SK-N-SH treated with all-trans-retinoic acid at 6 μM for 48 hours (cell line): ENCODE measurements at regions not wholly inside any gene's neighbourhood (a gene's known extent, or its start where the extent isn't known, plus 50 kb on each side); places are given as distances from the start of the nearest gene placed in this dataset.

ENCODE experiments used
- CREB5 ChIP-seq: fragments of 250-450 bp; sonication (Bioruptor Pico); IDR thresholded peaks from 2 replicates; pipeline ENCODE4 v1.5.1; 2020; ENCODE audit warnings: low read depth, mild to moderate bottlenecking, moderate library complexity
- ESRRG ChIP-seq: fragments of 250-450 bp; sonication (Bioruptor Pico); IDR thresholded peaks from 2 replicates; pipeline ENCODE4 v1.6.1; 2021; ENCODE audit warnings: mild to moderate bottlenecking
- GLIS3 ChIP-seq: fragments of 250-450 bp; sonication (Bioruptor Pico); IDR thresholded peaks from 2 replicates; pipeline ENCODE4 v1.5.0; 2020; ENCODE audit warnings: mild to moderate bottlenecking, moderate library complexity
- RARB ChIP-seq: fragments of 250-450 bp; sonication (Bioruptor Pico); IDR thresholded peaks from 2 replicates; pipeline ENCODE4 v1.8.0; 2021; ENCODE audit warnings: mild to moderate bottlenecking, moderate library complexity
- SNAI2 ChIP-seq: fragments of 250-450 bp; sonication (Bioruptor Pico); IDR thresholded peaks from 2 replicates; pipeline ENCODE4 v1.5.0; 2020; ENCODE audit warnings: mild to moderate bottlenecking, moderate library complexity
- TCF4 ChIP-seq: fragments of 250-450 bp; sonication (Bioruptor Pico); IDR thresholded peaks from 2 replicates; pipeline ENCODE4 v1.8.0; 2021; ENCODE audit warnings: mild to moderate bottlenecking, moderate library complexity, borderline replicate concordance
- TSHZ2 ChIP-seq: fragments of 250-450 bp; sonication (Bioruptor Pico); IDR thresholded peaks from 2 replicates; pipeline ENCODE4 v1.5.0; 2020; ENCODE audit warnings: mild to moderate bottlenecking, moderate library complexity
- ZC3H10 ChIP-seq: fragments of 250-450 bp; sonication (Bioruptor Pico); IDR thresholded peaks from 2 replicates; pipeline ENCODE4 v1.5.1; 2021; ENCODE audit warnings: mild to moderate bottlenecking, moderate library complexity
- ZFP3 ChIP-seq: fragments of 250-450 bp; sonication (Bioruptor Pico); IDR thresholded peaks from 2 replicates; pipeline ENCODE4 v1.5.0; 2020; ENCODE audit warnings: mild to moderate bottlenecking, moderate library complexity
- ZFP30 ChIP-seq: fragments of 450-650 bp; formaldehyde crosslinking; IDR thresholded peaks from 2 replicates; pipeline ENCODE4 v1.5.0; 2022; ENCODE audit warnings: mild to moderate bottlenecking, moderate library complexity
- ZNF70 ChIP-seq: fragments of 450-650 bp; formaldehyde crosslinking; IDR thresholded peaks from 2 replicates; pipeline ENCODE4 v1.5.0; 2020; ENCODE audit warnings: mild to moderate bottlenecking, moderate library complexity
- TF ChIP-seq, protein P1 (sequence below): fragments of 250-450 bp; sonication (Bioruptor Pico); IDR thresholded peaks from 2 replicates; pipeline ENCODE4 v1.5.1; 2021; ENCODE audit warnings: mild to moderate bottlenecking, moderate library complexity

DNA sequence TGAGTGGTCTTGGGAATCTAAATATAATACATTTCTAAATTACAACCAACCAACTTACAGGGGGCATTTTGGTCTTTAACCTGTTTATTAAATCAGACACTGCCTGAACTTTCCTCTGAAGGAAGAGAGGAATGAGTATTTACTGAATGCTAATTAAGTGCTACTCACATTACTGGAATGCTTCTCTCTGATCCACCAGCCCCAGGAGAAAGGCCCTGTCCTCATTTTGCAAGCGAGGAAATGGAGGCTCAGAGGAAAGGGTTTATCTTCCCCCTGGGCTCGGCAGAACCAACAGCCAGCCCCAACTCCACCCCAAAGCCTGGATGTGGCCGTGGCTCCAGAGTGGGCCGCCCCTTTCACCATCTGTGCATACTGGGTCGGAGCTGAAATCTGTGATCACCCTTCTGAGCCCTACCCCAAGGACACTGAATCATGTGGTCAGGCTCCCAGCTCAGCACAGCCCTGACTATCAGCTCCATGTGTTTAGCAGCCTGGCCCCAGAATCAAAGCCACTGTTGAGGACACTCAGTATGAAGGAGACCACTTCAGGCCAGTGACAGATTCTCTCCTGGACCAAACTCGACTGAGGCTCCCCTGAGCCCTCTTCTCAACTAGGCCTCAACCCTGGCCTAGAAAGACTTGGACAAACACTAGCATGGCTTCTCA is 56.7 kb upstream of the ENPP6 start:
- no peak for TF ChIP-seq ESRRG
- no peak for TF ChIP-seq RARB
- TF ChIP-seq GLIS3 (CRISPR knock-in tag): no peak
- no peak for TF ChIP-seq TCF4 (CRISPR knock-in tag)
- no peak for TF ChIP-seq ZNF70 (CRISPR knock-in tag)
- TF ChIP-seq, protein P1, sequence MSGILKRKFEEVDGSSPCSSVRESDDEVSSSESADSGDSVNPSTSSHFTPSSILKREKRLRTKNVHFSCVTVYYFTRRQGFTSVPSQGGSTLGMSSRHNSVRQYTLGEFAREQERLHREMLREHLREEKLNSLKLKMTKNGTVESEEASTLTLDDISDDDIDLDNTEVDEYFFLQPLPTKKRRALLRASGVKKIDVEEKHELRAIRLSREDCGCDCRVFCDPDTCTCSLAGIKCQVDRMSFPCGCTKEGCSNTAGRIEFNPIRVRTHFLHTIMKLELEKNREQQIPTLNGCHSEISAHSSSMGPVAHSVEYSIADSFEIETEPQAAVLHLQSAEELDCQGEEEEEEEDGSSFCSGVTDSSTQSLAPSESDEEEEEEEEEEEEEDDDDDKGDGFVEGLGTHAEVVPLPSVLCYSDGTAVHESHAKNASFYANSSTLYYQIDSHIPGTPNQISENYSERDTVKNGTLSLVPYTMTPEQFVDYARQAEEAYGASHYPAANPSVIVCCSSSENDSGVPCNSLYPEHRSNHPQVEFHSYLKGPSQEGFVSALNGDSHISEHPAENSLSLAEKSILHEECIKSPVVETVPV (CRISPR knock-in tag): no peak
- TF ChIP-seq ZFP30: no peak
- no peak for TF ChIP-seq ZFP3 (CRISPR knock-in tag)
- no peak for TF ChIP-seq SNAI2 (CRISPR knock-in tag)
- no peak for TF ChIP-seq TSHZ2
- TF ChIP-seq CREB5 (CRISPR knock-in tag): no peak
- TF ChIP-seq ZC3H10: no peak
